GM12892 (cell line): ENCODE measurements at regions not wholly inside any gene's neighbourhood (a gene's known extent, or its start where the extent isn't known, plus 50 kb on each side); places are given as distances from the start of the nearest gene placed in this dataset.

ENCODE experiments used
- POLR2A ChIP-seq: IDR thresholded peaks from 2 replicates; pipeline ENCODE4 v1.6.1; 2011; ENCODE audit warnings: low read depth, low read length, control low read depth
- POLR2AphosphoS5 ChIP-seq: IDR thresholded peaks from 2 replicates; pipeline ENCODE4 v1.6.1; 2011; ENCODE audit warnings: low read depth, low read length, control low read depth
- TAF1 ChIP-seq: IDR thresholded peaks from 2 replicates; pipeline ENCODE4 v1.6.1; 2011; ENCODE audit warnings: low read depth, mild to moderate bottlenecking, control low read depth, low read length, borderline replicate concordance

DNA sequence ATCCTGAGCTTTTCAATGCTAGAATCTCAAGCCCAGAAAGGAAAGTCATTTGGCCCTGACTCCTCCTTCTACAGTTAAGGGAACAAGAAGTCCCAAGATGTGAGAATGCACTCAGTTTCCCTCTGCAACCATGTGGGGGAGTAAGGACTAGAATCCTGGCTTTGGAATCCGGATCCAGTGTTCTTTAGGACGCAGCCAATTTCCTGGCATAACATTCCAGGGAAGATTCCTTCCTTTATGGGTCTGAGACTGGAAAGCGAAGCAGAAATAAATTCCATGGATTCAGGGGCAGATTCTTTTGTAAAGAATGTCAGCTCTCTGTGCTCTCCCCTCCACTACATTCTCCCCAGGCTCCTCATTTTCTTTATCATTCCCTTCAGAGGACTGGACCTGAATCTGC is 151.8 kb upstream of the SOX14 start:
- TF ChIP-seq POLR2AphosphoS5: no peak
- no peak for TF ChIP-seq POLR2A
- TF ChIP-seq TAF1: no peak
